NCI-H187 treated with DMSO at 0.1 percent for 48 hours (cell line): ENCODE measurements at regions not wholly inside any gene's neighbourhood (a gene's known extent, or its start where the extent isn't known, plus 50 kb on each side); places are given as distances from the start of the nearest gene placed in this dataset.
"Not testable (repeated sequence)": the region's sequence is repeated elsewhere in the genome, so short reads cannot be mapped to it uniquely, and the experiment has no call there.

Experiments used
- DNase-seq: peaks from one replicate; lab custom pipeline; 2025; lab: John Stamatoyannopoulos, UW

- no peak for DNase-seq
These were observed 204.7 kb upstream of the PROX1 start for GRCh38 chr1:213782941-213783672.

GRCh38 chr1:213783893-213784292 lies 203.9 kb upstream of the PROX1 start:
- no peak for DNase-seq

- no peak for DNase-seq
These were observed 201.1 kb upstream of the PROX1 start for GRCh38 chr1:213786683-213787082.

- DNase-seq = no peak
These were observed 197.2 kb upstream of the PROX1 start for GRCh38 chr1:213790565-213790964.

- DNase-seq = no peak
These were observed 194.2 kb upstream of the PROX1 start for GRCh38 chr1:213793482-213794067.

- no peak for DNase-seq
These were observed 191.2 kb upstream of the PROX1 start for GRCh38 chr1:213796525-213796924.

- DNase-seq = not testable (repeated sequence)
These were observed 179.5 kb upstream of the PROX1 start for GRCh38 chr1:213808288-213808687.

GRCh38 chr1:213817156-213817555 lies 170.6 kb upstream of the PROX1 start:
- no peak for DNase-seq

- DNase-seq = no peak
These were observed 167.2 kb upstream of the PROX1 start for GRCh38 chr1:213820362-213821149.

DNA sequence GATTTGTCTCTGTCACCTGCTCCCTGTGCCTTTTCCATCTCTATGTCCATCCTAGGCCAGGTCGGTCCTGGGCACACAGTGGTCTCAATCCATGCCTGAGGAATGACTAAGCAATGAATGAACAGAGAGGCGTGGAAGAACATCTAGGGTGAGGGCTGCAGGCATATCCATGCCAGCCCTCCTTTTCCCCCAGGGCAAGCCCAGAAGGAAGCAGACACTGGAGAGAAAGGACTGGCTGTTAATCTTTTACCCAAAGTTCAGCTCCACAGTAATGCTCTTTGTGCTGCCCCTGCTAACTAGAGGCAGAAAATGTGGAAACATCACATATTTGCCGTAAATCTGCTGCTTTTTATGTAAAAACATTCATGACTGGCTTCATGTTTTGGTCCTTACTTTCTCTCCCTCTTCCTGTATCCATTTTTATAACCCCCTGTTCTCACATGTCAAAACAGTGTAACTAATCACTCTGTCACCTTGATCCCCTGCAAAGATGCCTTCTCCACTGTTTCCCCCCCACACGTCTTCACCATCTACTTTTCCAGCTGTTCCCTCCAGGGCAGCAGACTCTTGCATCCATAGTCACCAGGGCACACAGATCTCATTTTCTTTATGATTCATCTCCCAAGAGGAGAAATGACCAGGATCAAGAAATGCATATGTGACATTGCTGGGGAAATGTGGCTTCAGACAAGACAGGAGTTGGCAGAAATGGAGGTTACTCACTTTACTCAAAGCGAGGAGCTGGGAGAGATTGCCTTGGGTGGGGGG lies 166.4 kb upstream of the PROX1 start:
- no peak for DNase-seq

- no peak for DNase-seq
These were observed 165.8 kb upstream of the PROX1 start for GRCh38 chr1:213821943-213822334.

DNA sequence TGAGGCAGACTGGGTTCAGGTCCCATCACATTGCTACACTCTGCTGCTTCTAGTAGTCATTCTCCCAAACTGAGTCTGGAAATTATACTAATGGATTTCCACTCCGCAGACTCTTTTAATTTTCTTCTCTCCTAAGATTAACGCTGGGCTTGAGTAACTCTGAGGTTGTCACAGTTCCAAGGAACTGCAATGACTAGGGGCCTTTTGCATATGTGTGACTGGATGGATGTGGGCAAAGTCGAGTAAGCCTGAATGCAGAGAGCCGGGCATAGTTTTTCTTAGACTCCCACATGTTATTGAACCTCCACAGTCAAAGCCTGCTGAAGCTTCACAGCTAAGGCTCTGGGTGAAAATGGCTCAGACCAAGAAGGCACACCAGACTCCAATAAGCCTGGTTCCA lies 160.9 kb upstream of the PROX1 start:
- no peak for DNase-seq

DNA sequence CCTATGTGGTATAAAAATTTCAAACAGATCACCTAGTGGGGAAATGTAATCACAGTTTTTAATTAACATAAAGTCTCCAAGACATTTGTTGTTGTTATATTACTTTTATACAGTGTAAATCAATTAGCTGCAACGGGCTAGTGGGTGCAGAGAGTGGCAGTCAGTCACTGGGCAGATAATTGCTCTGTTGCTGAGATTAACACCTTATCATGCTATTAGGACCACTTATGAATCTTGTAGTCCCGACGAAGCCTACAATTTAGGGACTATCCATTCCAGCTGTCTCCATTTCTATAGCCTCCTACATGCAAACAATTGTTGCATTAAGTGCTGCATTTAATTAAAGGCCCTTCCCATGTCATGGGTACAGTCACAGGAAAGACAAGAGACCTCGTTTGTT lies 158.9 kb upstream of the PROX1 start:
- no peak for DNase-seq

GRCh38 chr1:213829780-213830179 lies 158.0 kb upstream of the PROX1 start:
- DNase-seq = no peak

GRCh38 chr1:213830371-213830770 lies 157.4 kb upstream of the PROX1 start:
- no peak for DNase-seq

- DNase-seq = no peak
These were observed 147.2 kb upstream of the PROX1 start for GRCh38 chr1:213840575-213840974.

DNA sequence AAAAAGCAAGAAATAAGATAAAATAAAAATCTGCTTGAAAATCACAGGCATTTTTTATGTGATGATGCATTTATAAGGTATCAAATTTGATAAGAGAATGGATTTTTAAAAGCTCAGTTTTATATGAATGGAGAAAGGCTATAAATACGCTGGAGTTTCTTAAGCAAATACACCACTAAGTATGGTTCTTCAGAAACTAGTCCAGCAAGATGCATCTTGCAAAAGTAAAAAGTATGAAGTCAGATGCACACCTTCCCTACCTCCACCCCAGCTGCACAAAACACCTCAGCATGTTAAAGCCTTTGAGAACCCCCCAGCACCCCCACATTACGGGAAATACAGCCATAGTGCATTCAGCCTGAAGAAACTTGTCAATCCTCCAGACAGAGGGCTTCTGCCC lies 143.1 kb upstream of the PROX1 start:
- no peak for DNase-seq

- DNase-seq = no peak
These were observed 135.7 kb upstream of the PROX1 start for GRCh38 chr1:213852107-213852506.

DNA sequence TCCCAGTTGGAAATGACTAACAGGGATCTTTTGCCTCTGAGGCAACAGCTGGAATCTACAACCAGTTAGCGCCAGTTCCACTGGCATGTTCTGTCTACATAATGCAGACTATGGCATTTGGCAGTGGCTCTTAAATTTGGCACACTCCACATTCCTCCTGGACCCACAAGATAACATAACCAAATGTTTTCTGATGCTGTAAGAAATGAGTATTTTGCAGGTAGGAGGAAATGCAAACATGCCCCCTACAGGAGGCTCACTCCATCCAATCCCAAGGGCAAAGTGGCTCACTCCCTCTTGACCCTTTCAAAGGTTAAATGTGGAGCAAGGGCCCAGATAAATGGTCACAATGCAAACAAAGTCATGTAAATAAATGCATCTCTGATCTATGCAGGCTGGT lies 129.2 kb upstream of the PROX1 start:
- DNase-seq = no peak

DNA sequence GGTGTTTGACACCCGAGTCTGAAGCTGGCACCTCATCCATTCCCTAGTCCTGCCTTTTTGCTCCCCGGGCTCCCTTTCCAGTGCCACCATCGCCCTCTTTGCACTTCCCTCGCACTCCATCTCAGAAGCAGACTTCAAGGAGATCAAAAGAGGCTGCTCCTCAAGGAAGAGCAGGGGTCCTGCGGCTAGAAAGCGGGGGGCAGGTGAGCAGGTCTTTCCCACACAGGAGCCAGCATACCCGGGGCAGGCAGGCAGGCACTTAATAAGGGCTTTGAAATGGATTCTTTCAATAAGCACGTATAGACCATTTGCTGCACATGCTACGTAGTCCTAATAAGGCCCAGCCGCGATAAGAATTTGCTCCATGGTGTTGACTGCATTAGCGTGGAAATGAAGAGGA lies 125.9 kb upstream of the PROX1 start:
- DNase-seq = no peak

DNA sequence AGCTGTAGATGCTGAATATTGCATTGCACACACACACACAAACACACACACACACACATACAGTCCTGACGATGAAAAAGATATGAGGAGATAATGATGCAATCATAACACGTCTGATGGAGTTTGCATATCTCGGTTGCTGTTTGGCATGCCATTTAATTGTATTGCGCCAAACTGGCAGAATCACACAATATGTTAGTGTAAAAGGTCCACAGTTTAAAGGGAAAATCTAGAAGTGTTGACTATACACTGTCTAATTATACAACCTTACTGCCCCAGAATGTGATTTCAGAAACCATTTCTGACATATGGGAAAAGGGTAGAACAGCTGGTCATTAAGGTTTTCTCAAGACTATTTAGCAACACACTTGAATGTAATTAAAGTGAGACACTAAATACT lies 123.7 kb upstream of the PROX1 start:
- DNase-seq = no peak

- no peak for DNase-seq
These were observed 119.3 kb upstream of the PROX1 start for GRCh38 chr1:213868482-213868881.
